Endodermal cell (in vitro differentiated cells): ENCODE measurements at regions not wholly inside any gene's neighbourhood (a gene's known extent, or its start where the extent isn't known, plus 50 kb on each side); places are given as distances from the start of the nearest gene placed in this dataset.

Experiments
- DNase-seq: peaks from one replicate; pipeline ENCODE4 v3.0.0-alpha.2; 2017
- H3K27ac ChIP-seq: 2 replicates; pipeline ENCODE4 v1.5.1; 2013; ENCODE audit warnings: mild to moderate bottlenecking, low read depth, low read length, moderate library complexity
- H3K27me3 ChIP-seq: 2 replicates; pipeline ENCODE4 v1.6.1; 2013; ENCODE audit warnings: mild to moderate bottlenecking, low read length, moderate library complexity; ENCODE audit not compliant: insufficient read depth, control insufficient read depth, poor library complexity, severe bottlenecking
- H3K36me3 ChIP-seq: 2 replicates; pipeline ENCODE4 v1.7.0; 2013; ENCODE audit warnings: mild to moderate bottlenecking, low read length, moderate library complexity; ENCODE audit not compliant: control insufficient read depth, insufficient read depth
- H3K4me1 ChIP-seq: one replicate; pipeline ENCODE4 v1.7.0; 2013; ENCODE audit warnings: low read length; ENCODE audit not compliant: control insufficient read depth, insufficient read depth
- H3K4me3 ChIP-seq: 2 replicates; pipeline ENCODE4 v1.5.1; 2013; ENCODE audit warnings: mild to moderate bottlenecking, low read length, moderate library complexity
- H3K9ac ChIP-seq: 2 replicates; pipeline ENCODE4 v1.6.1; 2013; ENCODE audit warnings: mild to moderate bottlenecking, low read length, moderate library complexity; ENCODE audit not compliant: poor library complexity, severe bottlenecking; ENCODE audit errors: extremely low read depth
- H3K9me3 ChIP-seq: 2 replicates; pipeline ENCODE4 v1.6.1; 2013; ENCODE audit warnings: mild to moderate bottlenecking, low read length, moderate library complexity; ENCODE audit not compliant: control insufficient read depth
- H3K27ac Mint-ChIP-seq: 2 replicates; pipeline ENCODE4 v1.8.0; 2020; ENCODE audit warnings: mixed read lengths
- H3K27me3 Mint-ChIP-seq: 2 replicates; pipeline ENCODE4 v1.8.0; 2021; ENCODE audit warnings: mild to moderate bottlenecking, mixed read lengths; ENCODE audit not compliant: insufficient read depth
- H3K36me3 Mint-ChIP-seq: 2 replicates; pipeline ENCODE4 v1.8.0; 2020; ENCODE audit warnings: low read depth, mixed read lengths
- H3K4me1 Mint-ChIP-seq: 2 replicates; pipeline ENCODE4 v1.8.0; 2020; ENCODE audit warnings: mixed read lengths
- H3K4me3 Mint-ChIP-seq: 2 replicates; pipeline ENCODE4 v1.8.0; 2020; ENCODE audit warnings: mild to moderate bottlenecking, moderate library complexity, mixed read lengths
- H3K9me3 Mint-ChIP-seq: 2 replicates; pipeline ENCODE4 v1.8.0; 2020; ENCODE audit warnings: mild to moderate bottlenecking, mixed read lengths
- WGBS, 2 experiments: methylation state at CpG; one replicate each; pipeline versions ENCODE4 v1.1.5 to v1.1.7; 2013; ENCODE audit warnings: missing lambda C conversion rate in 2 of 2, mixed read lengths in 1 of 2; ENCODE audit not compliant: insufficient coverage in 1 of 2, insufficient read length in 1 of 2; 5-methylcytosine and 5-hydroxymethylcytosine counted together
- TF ChIP-seq, protein P1 (sequence below): fragments of 200-600 bp; sonication (generic); conservative IDR thresholded peaks from 2 replicates; pipeline ENCODE4 v1.5.0; 2021; ENCODE audit warnings: antibody characterized with exemption, mild to moderate bottlenecking

DNA sequence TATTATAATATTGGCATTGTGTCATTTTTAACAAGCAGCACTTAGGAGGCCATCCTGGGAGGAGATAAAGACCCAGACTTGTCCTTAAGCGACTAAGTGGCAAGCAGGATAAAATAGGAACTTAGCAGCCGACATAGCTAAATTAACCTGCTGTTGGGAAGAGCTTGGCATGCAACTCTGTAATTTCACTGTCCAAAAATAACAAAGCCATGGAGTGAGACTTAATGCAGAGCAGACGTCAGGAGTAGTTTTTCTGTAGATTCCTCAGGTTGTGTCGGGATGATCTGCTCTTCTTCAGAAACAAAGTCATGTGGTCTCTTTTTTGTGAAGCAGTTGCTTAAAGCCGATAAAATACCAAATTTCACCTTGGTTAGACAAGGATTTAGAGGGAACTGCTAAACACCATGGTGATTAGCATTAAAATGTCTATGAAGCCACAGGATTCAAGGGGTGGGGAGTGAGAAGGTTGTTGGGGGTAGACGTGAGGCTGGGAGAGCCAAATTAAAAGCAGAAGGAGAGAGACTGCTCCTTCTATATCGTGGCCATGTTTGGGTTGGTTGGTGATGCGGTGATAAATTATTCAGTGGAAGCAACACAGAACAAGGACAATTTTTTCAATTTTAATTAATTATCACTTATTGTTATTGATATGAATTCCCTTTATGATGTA, 303.0 kb downstream of the CSNK1G3 start:
- TF ChIP-seq, protein P1, sequence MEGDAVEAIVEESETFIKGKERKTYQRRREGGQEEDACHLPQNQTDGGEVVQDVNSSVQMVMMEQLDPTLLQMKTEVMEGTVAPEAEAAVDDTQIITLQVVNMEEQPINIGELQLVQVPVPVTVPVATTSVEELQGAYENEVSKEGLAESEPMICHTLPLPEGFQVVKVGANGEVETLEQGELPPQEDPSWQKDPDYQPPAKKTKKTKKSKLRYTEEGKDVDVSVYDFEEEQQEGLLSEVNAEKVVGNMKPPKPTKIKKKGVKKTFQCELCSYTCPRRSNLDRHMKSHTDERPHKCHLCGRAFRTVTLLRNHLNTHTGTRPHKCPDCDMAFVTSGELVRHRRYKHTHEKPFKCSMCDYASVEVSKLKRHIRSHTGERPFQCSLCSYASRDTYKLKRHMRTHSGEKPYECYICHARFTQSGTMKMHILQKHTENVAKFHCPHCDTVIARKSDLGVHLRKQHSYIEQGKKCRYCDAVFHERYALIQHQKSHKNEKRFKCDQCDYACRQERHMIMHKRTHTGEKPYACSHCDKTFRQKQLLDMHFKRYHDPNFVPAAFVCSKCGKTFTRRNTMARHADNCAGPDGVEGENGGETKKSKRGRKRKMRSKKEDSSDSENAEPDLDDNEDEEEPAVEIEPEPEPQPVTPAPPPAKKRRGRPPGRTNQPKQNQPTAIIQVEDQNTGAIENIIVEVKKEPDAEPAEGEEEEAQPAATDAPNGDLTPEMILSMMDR: no peak
- Histone ChIP-seq H3K27ac (peak overlapping the region; percentile 92), H3K9ac (no peak overlapping the region), H3K9me3 (no peaks in the 10 kb centered on the region), H3K4me3 (no peak overlapping the region), H3K27me3 (no peaks in the 10 kb centered on the region), H3K36me3 (no peaks in the 10 kb centered on the region), H3K4me1 (peaks cover 24% of the 10 kb centered on the region)
- H3K4me1 Mint-ChIP-seq: peaks cover 55% of the 10 kb centered on the region
- no peak for DNase-seq
- no peaks in the 10 kb centered on the region for H3K27me3 Mint-ChIP-seq
- peak overlapping the region; percentile 80 for H3K27ac Mint-ChIP-seq
- 41 to 59% methylated on average over 6 to 7 of the region's 8 CpGs for WGBS, 2 experiments
- H3K36me3 Mint-ChIP-seq: no peaks in the 10 kb centered on the region
- H3K4me3 Mint-ChIP-seq: no peak overlapping the region
- no peaks in the 10 kb centered on the region for H3K9me3 Mint-ChIP-seq

DNA sequence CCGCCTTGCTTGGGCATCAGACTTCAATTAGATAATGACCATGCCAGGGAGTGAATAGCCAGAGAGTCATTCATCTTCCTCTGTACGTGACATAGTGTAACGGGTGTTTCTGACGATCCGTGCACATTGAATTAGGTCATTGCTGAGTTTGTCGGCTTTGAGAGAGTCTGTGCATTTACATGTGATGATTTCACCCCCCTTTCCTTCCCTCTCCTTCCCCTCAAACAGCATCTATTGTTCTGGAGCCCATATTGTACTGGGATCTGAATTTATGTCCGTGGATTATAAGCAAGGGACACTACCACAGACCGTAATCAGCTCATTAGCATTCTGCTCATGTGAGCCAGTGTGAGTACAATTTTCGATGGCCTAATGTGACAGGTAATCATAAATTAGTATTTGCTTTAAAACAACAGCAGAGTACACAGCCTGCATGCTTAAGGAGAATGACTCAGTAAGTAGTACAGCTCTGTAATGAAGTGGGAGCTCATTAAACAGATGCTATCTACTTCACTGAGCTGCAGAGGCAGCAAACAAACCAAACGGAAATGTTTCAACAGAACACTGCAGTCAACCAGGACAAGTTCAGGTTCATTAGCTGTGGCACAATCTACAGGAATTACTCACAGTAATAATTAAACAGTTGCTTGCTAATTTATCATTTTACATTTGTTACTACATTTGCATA, 302.1 kb downstream of the CSNK1G3 start:
- DNase-seq: no peak
- WGBS, 2 experiments: 53 to 75% methylated on average over 6 to 10 of the region's 10 CpGs
- Histone ChIP-seq H3K27ac (peak overlapping the region; percentile 92), H3K27me3 (no peaks in the 10 kb centered on the region), H3K36me3 (no peaks in the 10 kb centered on the region), H3K4me1 (peaks cover 24% of the 10 kb centered on the region), H3K4me3 (no peak overlapping the region), H3K9me3 (no peaks in the 10 kb centered on the region), H3K9ac (no peak overlapping the region)
- peaks cover 60% of the 10 kb centered on the region for H3K4me1 Mint-ChIP-seq
- H3K4me3 Mint-ChIP-seq: no peak overlapping the region
- no peaks in the 10 kb centered on the region for H3K9me3 Mint-ChIP-seq
- H3K27me3 Mint-ChIP-seq: no peaks in the 10 kb centered on the region
- peak overlapping the region; percentile 69 for H3K27ac Mint-ChIP-seq
- TF ChIP-seq, protein P1: no peak
- no peaks in the 10 kb centered on the region for H3K36me3 Mint-ChIP-seq

DNA sequence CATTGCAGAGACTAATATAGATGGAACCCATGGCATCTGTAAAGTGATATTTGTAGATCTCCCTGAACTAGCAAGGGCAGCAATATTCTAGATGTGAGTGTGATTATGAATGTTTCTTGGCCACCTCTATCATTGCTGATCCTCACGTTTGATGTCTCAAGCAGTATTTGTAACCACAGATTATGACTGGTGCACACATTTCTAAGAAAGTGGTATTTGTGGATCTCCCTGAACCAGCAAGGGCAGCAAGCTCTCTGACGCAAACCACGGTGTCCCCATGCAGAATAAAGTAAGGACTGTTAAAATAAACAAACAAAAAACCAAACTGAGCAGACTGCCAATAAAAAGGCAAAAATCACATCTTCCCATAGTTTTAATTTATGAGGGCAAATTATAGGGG, 301.3 kb downstream of the CSNK1G3 start:
- no peaks in the 10 kb centered on the region for H3K27me3 ChIP-seq
- Mint-ChIP-seq H3K36me3 (no peaks in the 10 kb centered on the region), H3K27me3 (no peaks in the 10 kb centered on the region), H3K27ac (no peak overlapping the region), H3K4me1 (peaks cover 68% of the 10 kb centered on the region), H3K4me3 (no peak overlapping the region), H3K9me3 (no peaks in the 10 kb centered on the region)
- DNase-seq: no peak
- TF ChIP-seq, protein P1: no peak
- no peaks in the 10 kb centered on the region for H3K36me3 ChIP-seq
- peaks cover 24% of the 10 kb centered on the region for H3K4me1 ChIP-seq
- H3K27ac ChIP-seq: peak overlapping the region; percentile 92
- no peak overlapping the region for H3K9ac ChIP-seq
- H3K4me3 ChIP-seq: no peak overlapping the region
- WGBS, 2 experiments: 86 to 97% methylated on average over 1 to 3 of the region's 3 CpGs
- no peaks in the 10 kb centered on the region for H3K9me3 ChIP-seq
